ENCODE measurements at regions not wholly inside any gene's neighbourhood (a gene's known extent, or its start where the extent isn't known, plus 50 kb on each side); places are given as distances from the start of the nearest gene placed in this dataset.

GRCh38 chr10:106508950-106509349 lies 655.6 kb downstream of the SORCS1 start:
- DNase-seq (ENCODE audit: low read depth, low spot score): no peak
- Histone ChIP-seq H3K27me3 (ENCODE audit: control insufficient read depth, insufficient read depth, low read length) (no peaks in the 10 kb centered on the region), H3K9me3 (ENCODE audit: control insufficient read depth, insufficient read depth, low read depth, low read length) (no peaks in the 10 kb centered on the region), H3K27ac (ENCODE audit: low read length) (no peak overlapping the region), H3K4me1 (ENCODE audit: control insufficient read depth, insufficient read depth, low read length) (no peaks in the 10 kb centered on the region), H3K36me3 (ENCODE audit: control insufficient read depth, insufficient read depth, low read length) (no peaks in the 10 kb centered on the region), H3K4me3 (ENCODE audit: low read depth in 2 of 2, low read length in 2 of 2) (no peak overlapping the region)
- intact Hi-C loops (cut with micrococcal nuclease; ENCODE audit: unreplicated experiment) (no loop called here), in situ Hi-C loops (cut with HindIII; ENCODE audit: low pct_unique_long_range_greater_than_20kb, low sequenced_read_pairs) (no loop called here)
- TF ChIP-seq TCF7L2 (IDR thresholded peaks at IDR 0.05; ENCODE audit: low read depth, low read length) (no peak), REST (IDR thresholded peaks at IDR 0.05; ENCODE audit: insufficient read depth in 1 of 2, low read depth in 2 of 2, low read length in 1 of 2) (no peak), SIN3A (IDR thresholded peaks at IDR 0.05; ENCODE audit: borderline replicate concordance, insufficient read depth, low read depth, low read length) (no peak), POLR2AphosphoS5 (IDR thresholded peaks at IDR 0.05; ENCODE audit: low read depth, low read length) (no peak), CTCF (IDR thresholded peaks at IDR 0.05) (no peak)
- no TSS peak for BruUV-seq (replicated peaks)
- no peak for ATAC-seq
- ChIA-PET POLR2A (no interaction called here), CTCF (no interaction called here)

- POLR2A ChIA-PET: no interaction called here
- Histone ChIP-seq H3K27me3 (ENCODE audit: control insufficient read depth, insufficient read depth, low read length) (no peaks in the 10 kb centered on the region), H3K9me3 (ENCODE audit: control insufficient read depth, insufficient read depth, low read depth, low read length) (no peaks in the 10 kb centered on the region), H3K4me3 (ENCODE audit: low read depth in 2 of 2, low read length in 2 of 2) (no peak overlapping the region), H3K36me3 (ENCODE audit: control insufficient read depth, insufficient read depth, low read length) (no peaks in the 10 kb centered on the region), H3K27ac (ENCODE audit: low read length) (no peak overlapping the region), H3K4me1 (ENCODE audit: control insufficient read depth, insufficient read depth, low read length) (no peaks in the 10 kb centered on the region)
- intact Hi-C loops (cut with micrococcal nuclease; ENCODE audit: unreplicated experiment): no loop called here
- TF ChIP-seq CTCF (IDR thresholded peaks at IDR 0.05): no peak
- no peak for TF ChIP-seq POLR2AphosphoS5 (IDR thresholded peaks at IDR 0.05; ENCODE audit: low read depth, low read length)
- TF ChIP-seq REST (IDR thresholded peaks at IDR 0.05; ENCODE audit: insufficient read depth in 1 of 2, low read depth in 2 of 2, low read length in 1 of 2): no peak
- no peak for TF ChIP-seq SIN3A (IDR thresholded peaks at IDR 0.05; ENCODE audit: borderline replicate concordance, insufficient read depth, low read depth, low read length)
- no peak for TF ChIP-seq TCF7L2 (IDR thresholded peaks at IDR 0.05; ENCODE audit: low read depth, low read length)
- CTCF ChIA-PET: no interaction called here
- DNase-seq (ENCODE audit: low read depth, low spot score) (no peak), ATAC-seq (no peak)
- no TSS peak for BruUV-seq (replicated peaks)
- in situ Hi-C loops (cut with HindIII; ENCODE audit: low pct_unique_long_range_greater_than_20kb, low sequenced_read_pairs): no loop called here
Observed at GRCh38 chr10:106506526-106507283, 657.8 kb downstream of the SORCS1 start.

All from Panc1 (cell line).